C4-2B (cell line): ENCODE measurements at regions not wholly inside any gene's neighbourhood (a gene's known extent, or its start where the extent isn't known, plus 50 kb on each side); places are given as distances from the start of the nearest gene placed in this dataset.

Source experiments
- ZFX ChIP-seq: fragments of 450-650 bp; IDR thresholded peaks from 2 replicates; pipeline ENCODE4 v1.6.1; 2017
- TF ChIP-seq, protein P1 (sequence below): fragments of 450-650 bp; conservative IDR thresholded peaks from 2 replicates; pipeline ENCODE4 v1.5.1; 2017; ENCODE audit warnings: mild to moderate bottlenecking

GRCh38 chr3:194225988-194226663 is 90.2 kb downstream of the HES1 start:
- TF ChIP-seq, protein P1, sequence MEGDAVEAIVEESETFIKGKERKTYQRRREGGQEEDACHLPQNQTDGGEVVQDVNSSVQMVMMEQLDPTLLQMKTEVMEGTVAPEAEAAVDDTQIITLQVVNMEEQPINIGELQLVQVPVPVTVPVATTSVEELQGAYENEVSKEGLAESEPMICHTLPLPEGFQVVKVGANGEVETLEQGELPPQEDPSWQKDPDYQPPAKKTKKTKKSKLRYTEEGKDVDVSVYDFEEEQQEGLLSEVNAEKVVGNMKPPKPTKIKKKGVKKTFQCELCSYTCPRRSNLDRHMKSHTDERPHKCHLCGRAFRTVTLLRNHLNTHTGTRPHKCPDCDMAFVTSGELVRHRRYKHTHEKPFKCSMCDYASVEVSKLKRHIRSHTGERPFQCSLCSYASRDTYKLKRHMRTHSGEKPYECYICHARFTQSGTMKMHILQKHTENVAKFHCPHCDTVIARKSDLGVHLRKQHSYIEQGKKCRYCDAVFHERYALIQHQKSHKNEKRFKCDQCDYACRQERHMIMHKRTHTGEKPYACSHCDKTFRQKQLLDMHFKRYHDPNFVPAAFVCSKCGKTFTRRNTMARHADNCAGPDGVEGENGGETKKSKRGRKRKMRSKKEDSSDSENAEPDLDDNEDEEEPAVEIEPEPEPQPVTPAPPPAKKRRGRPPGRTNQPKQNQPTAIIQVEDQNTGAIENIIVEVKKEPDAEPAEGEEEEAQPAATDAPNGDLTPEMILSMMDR, result no peak
- peak; percentile 13; the same call in 1 of the 2 replicates for TF ChIP-seq ZFX
